Tibial nerve (tissue), 3 donors: ENCODE measurements at regions not wholly inside any gene's neighbourhood (a gene's known extent, or its start where the extent isn't known, plus 50 kb on each side); places are given as distances from the start of the nearest gene placed in this dataset.

Source experiments
- POLR2A ChIP-seq, 2 donors: fragments of 450-650 bp; IDR thresholded peaks; one replicate each; pipeline ENCODE4 v1.6.1; 2017; ENCODE audit warnings: antibody characterized with exemption in 2 of 2, mild to moderate bottlenecking in 2 of 2, moderate library complexity in 2 of 2
- TF ChIP-seq, protein P1 (sequence below), 5 experiments: fragments of 200-600 bp in 3 of 5; fragments of 450-650 bp in 2 of 5; sonication (generic) in 3 of 5; IDR thresholded peaks; one replicate each; pipeline ENCODE4 v1.5.1; 2016 to 2019; ENCODE audit warnings: antibody characterized with exemption in 5 of 5, mild to moderate bottlenecking in 3 of 5, moderate library complexity in 2 of 5

GRCh38 chr12:126487431-126487980 lies 1422.3 kb downstream of the AACS start:
- TF ChIP-seq POLR2A (IDR thresholded peaks at IDR 0.05), result no peak
- TF ChIP-seq, protein P1, sequence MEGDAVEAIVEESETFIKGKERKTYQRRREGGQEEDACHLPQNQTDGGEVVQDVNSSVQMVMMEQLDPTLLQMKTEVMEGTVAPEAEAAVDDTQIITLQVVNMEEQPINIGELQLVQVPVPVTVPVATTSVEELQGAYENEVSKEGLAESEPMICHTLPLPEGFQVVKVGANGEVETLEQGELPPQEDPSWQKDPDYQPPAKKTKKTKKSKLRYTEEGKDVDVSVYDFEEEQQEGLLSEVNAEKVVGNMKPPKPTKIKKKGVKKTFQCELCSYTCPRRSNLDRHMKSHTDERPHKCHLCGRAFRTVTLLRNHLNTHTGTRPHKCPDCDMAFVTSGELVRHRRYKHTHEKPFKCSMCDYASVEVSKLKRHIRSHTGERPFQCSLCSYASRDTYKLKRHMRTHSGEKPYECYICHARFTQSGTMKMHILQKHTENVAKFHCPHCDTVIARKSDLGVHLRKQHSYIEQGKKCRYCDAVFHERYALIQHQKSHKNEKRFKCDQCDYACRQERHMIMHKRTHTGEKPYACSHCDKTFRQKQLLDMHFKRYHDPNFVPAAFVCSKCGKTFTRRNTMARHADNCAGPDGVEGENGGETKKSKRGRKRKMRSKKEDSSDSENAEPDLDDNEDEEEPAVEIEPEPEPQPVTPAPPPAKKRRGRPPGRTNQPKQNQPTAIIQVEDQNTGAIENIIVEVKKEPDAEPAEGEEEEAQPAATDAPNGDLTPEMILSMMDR (IDR thresholded peaks at IDR 0.05), result no peak
